PFSK-1 (cell line): ENCODE measurements at regions not wholly inside any gene's neighbourhood (a gene's known extent, or its start where the extent isn't known, plus 50 kb on each side); places are given as distances from the start of the nearest gene placed in this dataset.

Source experiments
- FOXP2 ChIP-seq: optimal IDR thresholded peaks from 2 replicates; pipeline ENCODE3; 2011; ENCODE audit warnings: borderline replicate concordance, control low read depth, inconsistent platforms; ENCODE audit not compliant: insufficient read depth; ENCODE audit errors: extremely low read length, extremely low read depth
- POLR2AphosphoS5 ChIP-seq: IDR thresholded peaks from 2 replicates; pipeline ENCODE4 v1.6.1; 2012; ENCODE audit warnings: low read depth, mild to moderate bottlenecking, control low read depth, low read length, moderate library complexity
- SIN3A ChIP-seq: IDR thresholded peaks from 2 replicates; pipeline ENCODE4 v1.6.1; 2012; ENCODE audit warnings: mild to moderate bottlenecking, low read length, moderate library complexity, borderline replicate concordance; ENCODE audit not compliant: insufficient read depth
- TAF1 ChIP-seq: IDR thresholded peaks from 2 replicates; pipeline ENCODE4 v1.6.1; 2012; ENCODE audit warnings: low read length, control low read depth, borderline replicate concordance; ENCODE audit not compliant: insufficient read depth
- TF ChIP-seq, protein P1 (sequence below), 2 experiments: IDR thresholded peaks; 2 replicates each; pipeline versions ENCODE4 v1.6.1 to v1.8.0; 2011 to 2012; ENCODE audit warnings: low read depth in 2 of 2, low read length in 2 of 2, control low read depth in 1 of 2, inconsistent platforms in 1 of 2, mild to moderate bottlenecking in 1 of 2, moderate library complexity in 1 of 2; ENCODE audit not compliant: insufficient read depth in 1 of 2

DNA sequence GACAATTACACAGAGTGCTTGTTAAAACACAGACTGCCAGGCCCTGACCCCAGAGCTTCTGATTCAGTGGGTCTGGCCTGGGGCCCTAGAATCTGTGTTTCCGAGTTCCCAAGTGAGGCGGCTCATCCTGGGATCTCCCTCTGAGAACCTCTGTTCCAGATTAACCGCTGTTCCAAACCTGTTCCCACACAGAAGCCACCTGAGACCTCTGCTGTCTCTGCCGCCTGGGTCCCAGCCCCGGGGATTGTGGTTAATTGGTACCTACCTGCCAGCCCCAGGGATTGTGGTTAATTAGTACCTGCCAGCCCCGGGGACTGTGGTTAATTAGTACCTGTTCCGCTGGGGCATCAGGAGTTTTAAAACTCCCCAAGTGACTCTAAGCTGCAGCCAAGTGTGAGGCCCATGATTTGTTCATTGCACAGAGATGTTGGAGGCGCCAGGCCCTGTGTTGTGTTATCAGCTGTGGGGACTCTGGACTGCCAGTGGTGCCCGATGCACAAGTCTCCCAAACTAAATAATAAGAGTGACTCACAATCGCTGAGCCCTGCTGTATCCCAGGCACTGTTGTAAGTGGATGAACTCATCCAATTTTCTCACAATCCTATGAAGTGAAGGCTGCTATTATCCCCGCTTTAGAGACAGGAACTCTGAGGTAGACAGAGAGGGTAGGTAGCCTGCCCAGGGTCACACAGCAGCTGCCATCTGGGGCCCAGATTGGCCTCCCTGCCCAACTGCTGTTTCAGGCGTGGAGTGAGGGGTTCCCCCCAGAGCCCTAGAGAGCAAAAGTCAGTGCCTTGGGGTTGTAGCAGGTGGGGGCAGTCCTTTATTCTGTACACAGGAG lies 219.7 kb downstream of the IRF8 start:
- TF ChIP-seq TAF1 (no peak), SIN3A (no peak), FOXP2 (no peak), POLR2AphosphoS5 (no peak)
- TF ChIP-seq, protein P1, sequence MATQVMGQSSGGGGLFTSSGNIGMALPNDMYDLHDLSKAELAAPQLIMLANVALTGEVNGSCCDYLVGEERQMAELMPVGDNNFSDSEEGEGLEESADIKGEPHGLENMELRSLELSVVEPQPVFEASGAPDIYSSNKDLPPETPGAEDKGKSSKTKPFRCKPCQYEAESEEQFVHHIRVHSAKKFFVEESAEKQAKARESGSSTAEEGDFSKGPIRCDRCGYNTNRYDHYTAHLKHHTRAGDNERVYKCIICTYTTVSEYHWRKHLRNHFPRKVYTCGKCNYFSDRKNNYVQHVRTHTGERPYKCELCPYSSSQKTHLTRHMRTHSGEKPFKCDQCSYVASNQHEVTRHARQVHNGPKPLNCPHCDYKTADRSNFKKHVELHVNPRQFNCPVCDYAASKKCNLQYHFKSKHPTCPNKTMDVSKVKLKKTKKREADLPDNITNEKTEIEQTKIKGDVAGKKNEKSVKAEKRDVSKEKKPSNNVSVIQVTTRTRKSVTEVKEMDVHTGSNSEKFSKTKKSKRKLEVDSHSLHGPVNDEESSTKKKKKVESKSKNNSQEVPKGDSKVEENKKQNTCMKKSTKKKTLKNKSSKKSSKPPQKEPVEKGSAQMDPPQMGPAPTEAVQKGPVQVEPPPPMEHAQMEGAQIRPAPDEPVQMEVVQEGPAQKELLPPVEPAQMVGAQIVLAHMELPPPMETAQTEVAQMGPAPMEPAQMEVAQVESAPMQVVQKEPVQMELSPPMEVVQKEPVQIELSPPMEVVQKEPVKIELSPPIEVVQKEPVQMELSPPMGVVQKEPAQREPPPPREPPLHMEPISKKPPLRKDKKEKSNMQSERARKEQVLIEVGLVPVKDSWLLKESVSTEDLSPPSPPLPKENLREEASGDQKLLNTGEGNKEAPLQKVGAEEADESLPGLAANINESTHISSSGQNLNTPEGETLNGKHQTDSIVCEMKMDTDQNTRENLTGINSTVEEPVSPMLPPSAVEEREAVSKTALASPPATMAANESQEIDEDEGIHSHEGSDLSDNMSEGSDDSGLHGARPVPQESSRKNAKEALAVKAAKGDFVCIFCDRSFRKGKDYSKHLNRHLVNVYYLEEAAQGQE (IDR thresholded peaks at IDR 0.05; ENCODE audit: insufficient read depth in 1 of 2, low read depth in 2 of 2, low read length in 2 of 2), result no peak

DNA sequence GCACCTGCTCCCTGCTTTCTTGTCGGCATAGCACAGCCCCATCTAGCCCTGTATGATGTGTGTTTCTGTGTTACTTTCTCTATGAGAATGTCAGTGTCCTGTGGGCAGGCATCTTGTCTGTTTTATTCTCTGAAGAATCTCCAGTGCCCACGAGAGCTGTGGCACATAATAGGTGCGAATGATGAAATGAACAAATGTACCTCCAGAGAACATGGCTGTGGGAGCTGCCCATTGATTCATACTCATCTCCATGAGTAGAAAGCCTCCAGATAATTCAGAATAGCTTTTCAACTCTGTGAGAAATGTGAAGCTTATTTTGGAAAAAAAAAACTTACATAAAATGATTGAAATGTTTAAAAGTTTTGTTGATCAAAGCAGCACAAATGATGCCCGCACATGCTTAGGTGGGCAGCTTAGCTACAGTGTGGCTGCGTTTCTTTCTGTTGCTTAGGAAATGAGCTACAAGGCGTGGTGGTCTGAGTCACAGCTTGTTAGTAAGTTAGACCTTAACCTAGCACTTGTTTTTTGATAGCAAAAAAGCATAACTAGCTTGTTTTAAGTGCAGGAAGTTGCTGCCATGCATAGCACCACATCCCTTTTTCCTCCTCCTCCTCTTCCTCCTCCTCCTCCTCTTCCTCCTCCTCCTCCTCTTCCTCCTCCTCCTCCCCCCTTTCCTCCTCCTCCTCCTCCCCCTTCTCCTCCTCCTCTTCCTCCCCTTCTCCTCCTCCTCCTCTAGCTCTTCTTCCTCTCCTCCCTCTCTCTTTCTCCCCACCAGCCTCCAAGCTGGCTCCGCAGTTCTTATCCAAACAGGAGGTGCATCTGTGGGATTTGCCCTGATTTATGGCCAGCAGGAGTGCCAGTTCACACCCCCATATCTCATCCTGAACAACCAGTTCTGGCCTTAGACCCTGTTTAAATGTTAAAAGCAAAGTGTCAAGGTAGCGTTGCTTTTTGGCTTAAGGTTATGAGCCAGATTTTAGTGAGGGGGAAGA lies 221.5 kb downstream of the IRF8 start:
- TF ChIP-seq, protein P1 (IDR thresholded peaks at IDR 0.05; ENCODE audit: insufficient read depth in 1 of 2, low read depth in 2 of 2, low read length in 2 of 2), result no peak
- no peak for TF ChIP-seq POLR2AphosphoS5
- TF ChIP-seq SIN3A, result no peak
- no peak for TF ChIP-seq FOXP2
- no peak for TF ChIP-seq TAF1

DNA sequence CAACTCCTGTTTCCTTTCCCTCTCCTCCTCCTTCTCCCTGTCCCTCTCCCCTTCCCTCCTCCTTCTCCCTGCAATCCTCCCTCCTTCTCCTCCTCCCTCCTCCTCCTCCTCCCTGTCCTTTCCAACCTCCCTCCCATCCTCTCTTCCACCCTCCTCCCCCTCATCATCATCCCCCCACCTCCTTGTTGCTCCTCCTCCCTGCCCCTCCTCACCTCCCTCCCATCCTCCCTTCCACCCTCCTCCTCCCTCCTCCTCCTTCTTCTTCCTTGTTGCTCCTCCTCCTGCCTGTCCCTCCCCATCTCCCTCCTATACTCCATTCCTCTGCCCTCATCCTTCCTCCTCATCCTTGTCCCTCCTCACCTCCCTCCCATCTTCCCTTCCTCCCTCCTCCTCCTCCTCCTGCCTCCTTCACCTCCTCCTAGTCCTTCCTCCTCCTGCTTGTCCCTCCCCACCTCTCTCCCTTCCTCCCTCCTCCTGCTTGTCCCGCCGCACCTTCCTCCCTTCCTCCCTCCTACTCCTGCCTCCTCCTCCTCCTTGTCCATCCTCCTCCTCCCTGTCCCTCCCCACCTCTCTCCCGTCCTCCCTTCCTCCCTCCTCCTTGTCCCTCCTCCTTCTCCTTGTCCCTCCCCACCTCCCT lies 222.5 kb downstream of the IRF8 start:
- TF ChIP-seq POLR2AphosphoS5 (no peak), TAF1 (no peak), FOXP2 (no peak)

DNA sequence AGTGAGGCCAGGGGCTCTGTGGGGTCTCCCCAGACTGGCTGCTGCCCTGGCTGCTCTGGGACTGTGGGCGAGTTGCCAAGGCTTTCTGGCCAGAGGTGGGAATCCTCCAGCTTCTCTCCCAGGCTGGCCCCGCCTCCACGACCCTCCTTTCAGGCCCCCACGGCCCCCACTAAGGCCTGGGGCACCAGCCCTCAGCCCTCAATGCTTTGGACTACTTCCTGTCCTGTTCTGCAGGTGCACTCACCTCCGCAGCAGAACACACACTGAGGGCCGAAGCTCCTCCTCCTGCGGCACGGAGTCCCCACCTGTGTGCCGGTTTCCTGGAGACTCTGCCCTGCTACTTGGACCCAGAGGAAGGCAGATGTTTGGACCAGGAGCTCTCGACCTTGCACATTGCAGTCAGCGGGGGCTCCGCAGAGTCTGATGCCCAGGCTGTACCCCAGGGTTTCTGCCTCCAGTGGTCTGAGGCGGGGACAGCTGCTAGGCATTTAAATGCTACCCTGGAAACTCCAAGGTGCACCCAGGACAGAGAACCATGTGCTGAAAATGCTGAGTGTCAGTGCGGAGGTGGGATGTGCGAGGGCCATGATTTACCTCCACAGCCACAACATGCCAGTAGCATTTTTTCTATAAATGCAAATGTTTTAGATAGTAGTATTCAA lies 223.8 kb downstream of the IRF8 start:
- TF ChIP-seq SIN3A (no peak), POLR2AphosphoS5 (no peak), FOXP2 (no peak), TAF1 (no peak)
- TF ChIP-seq, protein P1 (IDR thresholded peaks at IDR 0.05; ENCODE audit: insufficient read depth in 1 of 2, low read depth in 2 of 2, low read length in 2 of 2), result no peak
